ENCODE measurements at regions not wholly inside any gene's neighbourhood (a gene's known extent, or its start where the extent isn't known, plus 50 kb on each side); places are given as distances from the start of the nearest gene placed in this dataset.

- no peak for DNase-seq
Observed at GRCh38 chr15:39363761-39364586, 216.9 kb upstream of the THBS1 start.

GRCh38 chr15:39364721-39365120 is 216.2 kb upstream of the THBS1 start:
- DNase-seq: no peak

GRCh38 chr15:39365161-39365560 is 215.7 kb upstream of the THBS1 start:
- no peak for DNase-seq

- no peak for DNase-seq
Observed at GRCh38 chr15:39365873-39366272, 215.0 kb upstream of the THBS1 start.

GRCh38 chr15:39367596-39367995 is 213.3 kb upstream of the THBS1 start:
- DNase-seq: no peak

- no peak for DNase-seq
Observed at GRCh38 chr15:39369768-39370167, 211.1 kb upstream of the THBS1 start.

- DNase-seq: no peak
Observed at GRCh38 chr15:39376371-39376909, 204.4 kb upstream of the THBS1 start.

GRCh38 chr15:39381517-39381916 is 199.4 kb upstream of the THBS1 start:
- no peak for DNase-seq

GRCh38 chr15:39388118-39388517 is 192.8 kb upstream of the THBS1 start:
- no peak for DNase-seq

- DNase-seq: no peak
Observed at GRCh38 chr15:39391230-39391629, 189.6 kb upstream of the THBS1 start.

- no peak for DNase-seq
Observed at GRCh38 chr15:39392469-39393047, 188.3 kb upstream of the THBS1 start.

GRCh38 chr15:39393575-39394335 is 187.1 kb upstream of the THBS1 start:
- DNase-seq: no peak

GRCh38 chr15:39394496-39394895 is 186.4 kb upstream of the THBS1 start:
- no peak for DNase-seq

- no peak for DNase-seq
Observed at GRCh38 chr15:39396979-39397615, 183.8 kb upstream of the THBS1 start.

- DNase-seq: no peak
Observed at GRCh38 chr15:39397883-39398282, 183.0 kb upstream of the THBS1 start.

GRCh38 chr15:39399600-39399999 is 181.3 kb upstream of the THBS1 start:
- DNase-seq: no peak

- DNase-seq: no peak
Observed at GRCh38 chr15:39400002-39400401, 180.9 kb upstream of the THBS1 start.

GRCh38 chr15:39400821-39401550 is 179.9 kb upstream of the THBS1 start:
- no peak for DNase-seq

GRCh38 chr15:39403640-39404117 is 177.2 kb upstream of the THBS1 start:
- no peak for DNase-seq

- no peak for DNase-seq
Observed at GRCh38 chr15:39404767-39405181, 176.1 kb upstream of the THBS1 start.

- no peak for DNase-seq
Observed at GRCh38 chr15:39406485-39406884, 174.4 kb upstream of the THBS1 start.

GRCh38 chr15:39407116-39407515 is 173.8 kb upstream of the THBS1 start:
- DNase-seq: no peak
